Cardiac fibroblast (primary cell): ENCODE measurements at regions not wholly inside any gene's neighbourhood (a gene's known extent, or its start where the extent isn't known, plus 50 kb on each side); places are given as distances from the start of the nearest gene placed in this dataset.
A peak's percentile ranks its signal among the peaks of the same experiment; 100 is the strongest.

ENCODE experiments used
- DNase-seq, 2 donors: peaks; one replicate each; pipeline versions ENCODE4 v3.0.0 to v3.0.0-alpha.2; 2010; ENCODE audit warnings: low read depth in 2 of 2
- H3K4me3 ChIP-seq, 2 donors: replicated peaks in 1 of 2; 1 replicate in 1 of 2; 2 replicates in 1 of 2; pipeline ENCODE4 v1.5.1; 2011; ENCODE audit warnings: low read depth in 2 of 2, low read length in 2 of 2, mild to moderate bottlenecking in 2 of 2, moderate library complexity in 1 of 2
- TF ChIP-seq, protein P1 (sequence below): IDR thresholded peaks from one replicate; pipeline ENCODE4 v1.5.1; 2011; ENCODE audit warnings: low read depth, mild to moderate bottlenecking, low read length, inconsistent platforms

- no peak overlapping the region for H3K4me3 ChIP-seq
- DNase-seq, result peak in 1 of 2 donors; percentile 29
- TF ChIP-seq, protein P1, sequence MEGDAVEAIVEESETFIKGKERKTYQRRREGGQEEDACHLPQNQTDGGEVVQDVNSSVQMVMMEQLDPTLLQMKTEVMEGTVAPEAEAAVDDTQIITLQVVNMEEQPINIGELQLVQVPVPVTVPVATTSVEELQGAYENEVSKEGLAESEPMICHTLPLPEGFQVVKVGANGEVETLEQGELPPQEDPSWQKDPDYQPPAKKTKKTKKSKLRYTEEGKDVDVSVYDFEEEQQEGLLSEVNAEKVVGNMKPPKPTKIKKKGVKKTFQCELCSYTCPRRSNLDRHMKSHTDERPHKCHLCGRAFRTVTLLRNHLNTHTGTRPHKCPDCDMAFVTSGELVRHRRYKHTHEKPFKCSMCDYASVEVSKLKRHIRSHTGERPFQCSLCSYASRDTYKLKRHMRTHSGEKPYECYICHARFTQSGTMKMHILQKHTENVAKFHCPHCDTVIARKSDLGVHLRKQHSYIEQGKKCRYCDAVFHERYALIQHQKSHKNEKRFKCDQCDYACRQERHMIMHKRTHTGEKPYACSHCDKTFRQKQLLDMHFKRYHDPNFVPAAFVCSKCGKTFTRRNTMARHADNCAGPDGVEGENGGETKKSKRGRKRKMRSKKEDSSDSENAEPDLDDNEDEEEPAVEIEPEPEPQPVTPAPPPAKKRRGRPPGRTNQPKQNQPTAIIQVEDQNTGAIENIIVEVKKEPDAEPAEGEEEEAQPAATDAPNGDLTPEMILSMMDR, result no peak
These were observed 214.6 kb upstream of the HTR2A start for GRCh38 chr13:47111499-47111898.

- TF ChIP-seq, protein P1, result no peak
- no peak for DNase-seq
- no peak overlapping the region for H3K4me3 ChIP-seq
These were observed 214.0 kb upstream of the HTR2A start for GRCh38 chr13:47110833-47111240.

DNA sequence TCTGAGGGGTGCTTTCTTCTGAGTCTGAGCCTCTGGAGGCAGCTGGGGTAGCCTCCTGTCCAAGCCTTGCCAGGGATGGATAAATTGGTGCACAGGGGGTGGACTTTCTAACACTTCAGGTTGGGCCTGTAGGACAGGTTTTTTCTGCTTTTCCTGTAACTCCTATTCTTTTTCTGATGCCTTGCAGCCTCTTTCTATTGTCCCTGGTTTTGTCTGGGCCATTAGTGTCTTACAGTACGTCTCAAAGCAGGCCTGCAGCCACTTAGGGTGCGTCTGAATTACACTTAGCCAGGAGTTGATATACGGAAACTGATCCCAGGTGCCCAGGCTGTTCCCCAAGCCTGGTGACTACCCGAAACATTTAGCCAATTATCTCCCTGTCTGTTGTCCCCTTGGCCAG is 213.3 kb upstream of the HTR2A start:
- no peak for DNase-seq
- no peak overlapping the region for H3K4me3 ChIP-seq
- TF ChIP-seq, protein P1, result no peak

- no peak for DNase-seq
- TF ChIP-seq, protein P1, result no peak
- no peak overlapping the region for H3K4me3 ChIP-seq
These were observed 212.2 kb upstream of the HTR2A start for GRCh38 chr13:47109028-47109427.

GRCh38 chr13:47100214-47100853 is 203.5 kb upstream of the HTR2A start:
- DNase-seq, result no peak
- TF ChIP-seq, protein P1, result no peak
- H3K4me3 ChIP-seq, result no peak overlapping the region

GRCh38 chr13:47094734-47095434 is 198.0 kb upstream of the HTR2A start:
- H3K4me3 ChIP-seq, result no peak overlapping the region
- no peak for DNase-seq
- TF ChIP-seq, protein P1, result no peak
